ENCODE measurements at regions not wholly inside any gene's neighbourhood (a gene's known extent, or its start where the extent isn't known, plus 50 kb on each side); places are given as distances from the start of the nearest gene placed in this dataset.
"Not testable (repeated sequence)": the region's sequence is repeated elsewhere in the genome, so short reads cannot be mapped to it uniquely, and the experiment has no call there.

DNA sequence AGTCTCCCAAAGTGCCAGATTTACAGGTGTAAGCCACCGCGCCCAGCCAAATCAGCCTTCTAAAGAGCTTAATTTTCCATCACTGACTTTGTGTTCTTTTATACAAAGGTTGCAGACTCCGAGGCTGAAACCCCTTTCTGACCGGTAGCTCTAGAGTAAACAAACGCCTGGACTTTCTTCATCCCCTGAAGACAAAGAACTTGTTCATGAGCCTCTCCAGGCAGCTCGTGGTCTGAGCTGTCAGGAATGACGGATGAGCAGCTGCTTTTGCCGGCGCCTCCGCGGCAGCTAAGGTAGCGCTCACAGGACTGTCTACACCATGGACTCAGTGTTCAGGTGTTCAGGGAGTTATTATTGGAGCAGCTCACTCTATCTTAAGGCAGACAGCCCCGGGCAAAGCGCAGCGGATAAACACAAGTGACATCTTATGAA is 128.5 kb upstream of the ERRFI1 start:
- DNase-seq = no peak
- Histone ChIP-seq H3K4me3 (ENCODE audit: control insufficient read depth in 1 of 7, extremely low read depth in 1 of 7, insufficient read depth in 4 of 7, low read depth in 2 of 7, low read length in 6 of 7) (no peak overlapping the region), H3K4me1 (ENCODE audit: control extremely low read depth in 1 of 4, control insufficient read depth in 4 of 4, insufficient read depth in 4 of 4, low read length in 3 of 4) (no peaks in the 10 kb centered on the region), H3K27ac (ENCODE audit: insufficient read depth in 1 of 2, low read depth in 1 of 2, low read length in 2 of 2, poor library complexity in 1 of 2, severe bottlenecking in 2 of 2) (no peak overlapping the region), H3K9me3 (ENCODE audit: control extremely low read depth in 1 of 5, control insufficient read depth in 4 of 5, insufficient read depth in 2 of 5, low read depth in 1 of 5, low read length in 4 of 5) (peaks cover 0 to 3% (median 0%) of the 10 kb centered on the region in 5 experiments), H3K36me3 (ENCODE audit: control insufficient read depth in 4 of 4, insufficient read depth in 4 of 4, low read length in 3 of 4) (no peaks in the 10 kb centered on the region), H3K27me3 (replicated peaks in 2 of 5; ENCODE audit: control insufficient read depth in 4 of 5, insufficient read depth in 5 of 5, low read length in 4 of 5) (peaks cover 5 to 49% (median 15%) of the 10 kb centered on the region in 5 experiments)
- POLR2A ChIA-PET = no interaction called here
- 26% methylated on average over 9 of the region's 15 CpGs for WGBS (ENCODE audit: insufficient coverage)
- CTCF ChIA-PET = interaction anchor here (1.0 to 1.1 kb wide), 2 partner anchors 9 to 11 kb away, joined by 3 read pairs; no protein-coding TSS in a partner anchor

DNA sequence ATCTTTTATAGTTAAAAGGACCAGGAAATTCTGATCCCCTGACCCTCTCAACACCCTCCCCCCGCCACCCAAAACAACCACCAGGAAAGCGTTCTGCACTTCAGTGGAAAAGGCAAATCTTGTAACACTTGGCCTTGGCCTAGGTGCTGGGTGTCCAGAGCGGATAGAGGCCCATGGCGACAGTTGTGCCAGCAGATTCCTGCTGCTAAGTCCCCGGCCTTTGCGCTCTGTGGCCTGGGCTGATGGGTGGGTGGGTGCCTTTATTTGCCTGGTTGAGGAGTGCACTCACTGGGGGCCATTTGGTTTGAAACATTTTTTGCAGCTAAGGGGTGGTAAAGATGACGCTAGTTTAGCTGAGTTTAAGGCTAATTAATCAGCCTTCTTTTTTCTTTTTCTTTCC is 127.9 kb upstream of the ERRFI1 start:
- H3K4me3 ChIP-seq (ENCODE audit: control insufficient read depth in 1 of 7, extremely low read depth in 1 of 7, insufficient read depth in 4 of 7, low read depth in 2 of 7, low read length in 6 of 7) = no peak overlapping the region
- H3K27me3 ChIP-seq (replicated peaks in 2 of 5; ENCODE audit: control insufficient read depth in 4 of 5, insufficient read depth in 5 of 5, low read length in 4 of 5) = peaks cover 5 to 49% (median 16%) of the 10 kb centered on the region in 5 experiments
- ChIA-PET POLR2A (interaction anchor here (0.7 kb wide), 1 partner anchor 39 kb away, joined by 5 read pairs; no protein-coding TSS in a partner anchor), CTCF (interaction anchor here (1.0 to 1.4 kb wide), 2 partner anchors 9 to 139 kb away, joined by 3 to 4 read pairs; no protein-coding TSS in a partner anchor)
- no peak for DNase-seq
- H3K4me1 ChIP-seq (ENCODE audit: control extremely low read depth in 1 of 4, control insufficient read depth in 4 of 4, insufficient read depth in 4 of 4, low read length in 3 of 4) = no peaks in the 10 kb centered on the region
- H3K9me3 ChIP-seq (ENCODE audit: control extremely low read depth in 1 of 5, control insufficient read depth in 4 of 5, insufficient read depth in 2 of 5, low read depth in 1 of 5, low read length in 4 of 5) = peaks cover 0 to 3% (median 0%) of the 10 kb centered on the region in 5 experiments
- WGBS (ENCODE audit: insufficient coverage) = 100% methylated on average over 1 of the region's 7 CpGs
- H3K27ac ChIP-seq (ENCODE audit: insufficient read depth in 1 of 2, low read depth in 1 of 2, low read length in 2 of 2, poor library complexity in 1 of 2, severe bottlenecking in 2 of 2) = no peak overlapping the region
- no peaks in the 10 kb centered on the region for H3K36me3 ChIP-seq (ENCODE audit: control insufficient read depth in 4 of 4, insufficient read depth in 4 of 4, low read length in 3 of 4)

DNA sequence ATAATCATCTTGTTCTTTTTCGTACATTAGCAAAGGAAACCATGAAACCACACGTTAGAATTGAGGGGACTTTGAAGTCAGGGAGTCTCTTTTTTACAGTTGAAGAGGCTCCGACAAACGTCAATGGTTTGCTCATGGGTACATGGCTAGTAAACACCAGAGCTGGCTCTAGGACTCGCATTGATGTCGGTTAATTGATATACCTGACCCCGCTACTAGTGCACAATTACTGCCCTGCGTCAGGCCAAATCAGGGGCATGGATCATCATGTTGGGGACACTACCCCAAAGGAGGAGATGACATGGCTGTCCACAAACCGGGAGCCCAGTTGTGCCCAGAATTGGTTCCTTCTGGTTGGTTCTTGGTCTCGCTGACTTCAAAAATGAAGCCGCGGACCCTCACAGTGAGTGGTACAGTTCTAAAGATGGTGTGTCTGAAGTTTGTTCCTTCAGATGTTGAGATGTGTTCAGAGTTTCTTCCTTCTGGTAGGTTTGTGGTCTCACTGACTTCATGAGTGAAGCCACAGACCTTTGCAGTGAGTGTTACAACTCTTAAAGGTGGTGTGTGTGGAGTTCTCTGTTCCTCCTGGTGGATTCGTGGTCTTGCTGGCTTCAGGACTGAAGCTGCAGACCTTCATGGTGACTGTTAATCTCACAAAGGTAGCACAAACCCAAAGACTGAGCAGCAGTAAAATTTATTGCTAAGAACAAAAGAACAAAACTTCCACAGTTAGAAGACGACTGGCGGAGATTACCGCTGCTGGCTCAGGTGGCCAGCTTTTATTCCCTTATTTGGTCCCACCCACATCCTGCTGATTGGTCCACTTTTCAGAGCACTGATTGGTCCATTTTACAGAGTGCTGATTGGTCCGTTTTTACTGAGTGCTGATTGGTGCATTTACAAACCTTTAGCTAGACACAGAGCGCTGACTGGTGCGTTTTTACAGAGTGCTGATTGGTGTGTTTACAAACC is 126.9 kb upstream of the ERRFI1 start:
- WGBS (ENCODE audit: insufficient coverage) = 89% methylated on average over 17 of the region's 19 CpGs
- DNase-seq = peak in 1 of 3 donors; percentile 16
- Histone ChIP-seq H3K9me3 (ENCODE audit: control extremely low read depth in 1 of 5, control insufficient read depth in 4 of 5, insufficient read depth in 2 of 5, low read depth in 1 of 5, low read length in 4 of 5) (peaks cover 0 to 3% (median 0%) of the 10 kb centered on the region in 5 experiments), H3K27me3 (replicated peaks in 2 of 5; ENCODE audit: control insufficient read depth in 4 of 5, insufficient read depth in 5 of 5, low read length in 4 of 5) (peaks cover 4 to 46% (median 16%) of the 10 kb centered on the region in 5 experiments), H3K4me1 (ENCODE audit: control extremely low read depth in 1 of 4, control insufficient read depth in 4 of 4, insufficient read depth in 4 of 4, low read length in 3 of 4) (no peaks in the 10 kb centered on the region), H3K27ac (ENCODE audit: insufficient read depth in 1 of 2, low read depth in 1 of 2, low read length in 2 of 2, poor library complexity in 1 of 2, severe bottlenecking in 2 of 2) (no peak overlapping the region), H3K36me3 (ENCODE audit: control insufficient read depth in 4 of 4, insufficient read depth in 4 of 4, low read length in 3 of 4) (no peaks in the 10 kb centered on the region), H3K4me3 (ENCODE audit: control insufficient read depth in 1 of 7, extremely low read depth in 1 of 7, insufficient read depth in 4 of 7, low read depth in 2 of 7, low read length in 6 of 7) (no peak overlapping the region)
- CTCF ChIA-PET = interaction anchor here (1.4 kb wide), 1 partner anchor 138 kb away, joined by 4 read pairs; no protein-coding TSS in a partner anchor
- POLR2A ChIA-PET = no interaction called here

DNA sequence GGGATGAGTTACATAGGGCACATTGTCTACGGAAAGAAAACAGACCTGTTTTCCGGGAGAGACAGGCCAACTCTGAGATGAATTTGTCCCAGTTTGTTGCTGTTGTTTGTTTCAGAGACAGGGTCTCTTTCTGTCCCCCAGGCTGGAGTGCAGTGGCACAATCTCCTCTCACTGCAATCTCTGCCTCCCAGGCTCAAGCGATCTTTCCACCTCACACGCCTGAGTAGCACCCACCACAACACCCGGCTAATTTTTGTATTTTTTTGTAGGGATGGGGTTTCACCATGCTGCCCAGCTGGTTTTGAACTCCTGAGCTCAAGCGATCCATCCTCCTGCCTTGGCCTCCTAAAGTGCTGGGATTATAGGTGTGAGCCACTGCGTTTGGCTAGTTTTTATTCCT is 125.5 kb upstream of the ERRFI1 start:
- no peak overlapping the region for H3K4me3 ChIP-seq (ENCODE audit: control insufficient read depth in 1 of 7, extremely low read depth in 1 of 7, insufficient read depth in 4 of 7, low read depth in 2 of 7, low read length in 6 of 7)
- no peak for DNase-seq
- H3K27me3 ChIP-seq (replicated peaks in 2 of 5; ENCODE audit: control insufficient read depth in 4 of 5, insufficient read depth in 5 of 5, low read length in 4 of 5) = peaks cover 1 to 39% (median 16%) of the 10 kb centered on the region in 5 experiments
- ChIA-PET CTCF (interaction anchor here (0.5 kb wide), 1 partner anchor 24 kb away, joined by 3 read pairs; no protein-coding TSS in a partner anchor), POLR2A (no interaction called here)
- peaks cover 0 to 3% (median 0%) of the 10 kb centered on the region in 5 experiments for H3K9me3 ChIP-seq (ENCODE audit: control extremely low read depth in 1 of 5, control insufficient read depth in 4 of 5, insufficient read depth in 2 of 5, low read depth in 1 of 5, low read length in 4 of 5)
- no peak overlapping the region for H3K27ac ChIP-seq (ENCODE audit: insufficient read depth in 1 of 2, low read depth in 1 of 2, low read length in 2 of 2, poor library complexity in 1 of 2, severe bottlenecking in 2 of 2)
- WGBS (ENCODE audit: insufficient coverage) = 85% methylated on average over 4 of the region's 7 CpGs
- no peaks in the 10 kb centered on the region for H3K36me3 ChIP-seq (ENCODE audit: control insufficient read depth in 4 of 4, insufficient read depth in 4 of 4, low read length in 3 of 4)
- H3K4me1 ChIP-seq (ENCODE audit: control extremely low read depth in 1 of 4, control insufficient read depth in 4 of 4, insufficient read depth in 4 of 4, low read length in 3 of 4) = no peaks in the 10 kb centered on the region

DNA sequence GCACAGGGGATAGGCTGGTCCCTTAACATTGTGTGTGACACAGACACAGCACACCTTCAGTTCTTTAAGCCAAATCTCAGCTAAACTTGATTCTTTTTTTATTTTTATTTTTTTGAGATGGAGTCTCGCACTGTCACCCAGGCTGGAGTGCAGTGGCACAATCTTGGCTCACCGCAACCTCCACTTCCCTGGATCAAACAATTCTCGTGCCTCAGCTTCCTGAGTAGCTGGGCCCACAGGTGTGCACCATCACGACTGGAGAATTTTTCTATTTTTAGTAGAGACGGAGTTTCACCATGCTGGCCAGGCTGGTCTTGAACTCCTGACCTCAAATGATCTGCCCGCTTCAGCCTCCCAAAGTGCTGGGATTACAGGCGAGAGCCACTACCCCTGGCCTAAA is 123.6 kb upstream of the ERRFI1 start:
- peaks cover 0 to 22% (median 5%) of the 10 kb centered on the region in 5 experiments for H3K27me3 ChIP-seq (replicated peaks in 2 of 5; ENCODE audit: control insufficient read depth in 4 of 5, insufficient read depth in 5 of 5, low read length in 4 of 5)
- DNase-seq; CTCF ChIA-PET; H3K27ac ChIP-seq (ENCODE audit: insufficient read depth in 1 of 2, low read depth in 1 of 2, low read length in 2 of 2, poor library complexity in 1 of 2, severe bottlenecking in 2 of 2); H3K4me3 ChIP-seq (ENCODE audit: control insufficient read depth in 1 of 7, extremely low read depth in 1 of 7, insufficient read depth in 4 of 7, low read depth in 2 of 7, low read length in 6 of 7); H3K9me3 ChIP-seq (ENCODE audit: control extremely low read depth in 1 of 5, control insufficient read depth in 4 of 5, insufficient read depth in 2 of 5, low read depth in 1 of 5, low read length in 4 of 5); H3K36me3 ChIP-seq (ENCODE audit: control insufficient read depth in 4 of 4, insufficient read depth in 4 of 4, low read length in 3 of 4); POLR2A ChIA-PET; H3K4me1 ChIP-seq (ENCODE audit: control extremely low read depth in 1 of 4, control insufficient read depth in 4 of 4, insufficient read depth in 4 of 4, low read length in 3 of 4): not testable (repeated sequence)
- 86% methylated on average over 7 of the region's 7 CpGs for WGBS (ENCODE audit: insufficient coverage)

DNA sequence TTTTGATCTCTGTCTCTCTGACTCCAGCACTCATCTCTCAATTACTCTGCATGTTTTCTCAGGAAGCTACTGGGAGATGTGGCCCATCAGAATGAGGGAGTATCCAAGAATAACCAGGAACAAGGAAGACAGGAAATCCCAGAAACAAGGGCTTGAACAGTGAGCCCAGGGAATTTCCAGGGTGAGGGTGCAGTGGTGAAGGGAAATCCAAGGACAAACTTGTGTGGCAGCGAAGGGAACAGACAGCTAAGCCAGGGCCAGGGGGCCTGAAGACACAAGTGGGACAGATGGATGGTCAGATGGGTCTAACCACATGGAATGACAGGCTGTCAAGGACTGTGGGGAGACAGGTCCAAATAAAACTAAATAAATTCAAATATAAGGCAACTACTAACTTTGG is 121.8 kb upstream of the ERRFI1 start:
- peaks cover 0 to 2% (median 0%) of the 10 kb centered on the region in 5 experiments for H3K9me3 ChIP-seq (ENCODE audit: control extremely low read depth in 1 of 5, control insufficient read depth in 4 of 5, insufficient read depth in 2 of 5, low read depth in 1 of 5, low read length in 4 of 5)
- no peak overlapping the region for H3K4me3 ChIP-seq (ENCODE audit: control insufficient read depth in 1 of 7, extremely low read depth in 1 of 7, insufficient read depth in 4 of 7, low read depth in 2 of 7, low read length in 6 of 7)
- no peak for DNase-seq
- peaks cover 0 to 5% (median 1%) of the 10 kb centered on the region in 4 experiments for H3K4me1 ChIP-seq (ENCODE audit: control extremely low read depth in 1 of 4, control insufficient read depth in 4 of 4, insufficient read depth in 4 of 4, low read length in 3 of 4)
- no peaks in the 10 kb centered on the region for H3K36me3 ChIP-seq (ENCODE audit: control insufficient read depth in 4 of 4, insufficient read depth in 4 of 4, low read length in 3 of 4)
- ChIA-PET POLR2A (no interaction called here), CTCF (no interaction called here)
- H3K27ac ChIP-seq (ENCODE audit: insufficient read depth in 1 of 2, low read depth in 1 of 2, low read length in 2 of 2, poor library complexity in 1 of 2, severe bottlenecking in 2 of 2) = no peak overlapping the region
- H3K27me3 ChIP-seq (replicated peaks in 2 of 5; ENCODE audit: control insufficient read depth in 4 of 5, insufficient read depth in 5 of 5, low read length in 4 of 5) = peaks cover 0 to 8% (median 1%) of the 10 kb centered on the region in 5 experiments
- 22% methylated on average over 1 of the region's 1 CpG for WGBS (ENCODE audit: insufficient coverage)

All from common myeloid progenitor, CD34-positive (primary cell).